Vagina (tissue), 2 donors: ENCODE measurements at regions not wholly inside any gene's neighbourhood (a gene's known extent, or its start where the extent isn't known, plus 50 kb on each side); places are given as distances from the start of the nearest gene placed in this dataset.
"Not testable (repeated sequence)": the region's sequence is repeated elsewhere in the genome, so short reads cannot be mapped to it uniquely, and the experiment has no call there.

Experiments used
- CTCF ChIP-seq, 3 experiments: fragments of 450-650 bp in 2 of 3; fragments of 200-600 bp in 1 of 3; sonication (generic) in 1 of 3; IDR thresholded peaks; one replicate each; pipeline ENCODE4 v1.5.1; 2017 to 2019; ENCODE audit warnings: antibody characterized with exemption in 3 of 3, mild to moderate bottlenecking in 2 of 3, moderate library complexity in 2 of 3
- POLR2A ChIP-seq, 2 donors: fragments of 450-650 bp; IDR thresholded peaks; one replicate each; pipeline ENCODE4 v1.6.1; 2017; ENCODE audit warnings: antibody characterized with exemption in 2 of 2, mild to moderate bottlenecking in 2 of 2, moderate library complexity in 2 of 2
- POLR2AphosphoS5 ChIP-seq, 2 donors: sonication (generic); formaldehyde crosslinking; IDR thresholded peaks; one replicate each; pipeline ENCODE4 v1.9.0; 2017; ENCODE audit warnings: antibody characterized with exemption in 2 of 2, mild to moderate bottlenecking in 2 of 2, low read depth in 1 of 2; ENCODE audit not compliant: insufficient read depth in 1 of 2

GRCh38 chrX:3867067-3867831 is 153.8 kb upstream of the PRKX start:
- TF ChIP-seq CTCF (IDR thresholded peaks at IDR 0.05); POLR2A (IDR thresholded peaks at IDR 0.05); POLR2AphosphoS5 (IDR thresholded peaks at IDR 0.05; ENCODE audit: insufficient read depth in 1 of 2, low read depth in 1 of 2): not testable (repeated sequence)
